Nephron progenitor cell (in vitro differentiated cells): ENCODE measurements at regions not wholly inside any gene's neighbourhood (a gene's known extent, or its start where the extent isn't known, plus 50 kb on each side); places are given as distances from the start of the nearest gene placed in this dataset.

Source experiments
- DNase-seq: peaks from one replicate; pipeline ENCODE4 v3.0.0; 2021
- H3K27ac Mint-ChIP-seq: 2 replicates; pipeline ENCODE4 v1.8.0; 2021; ENCODE audit warnings: mild to moderate bottlenecking, moderate library complexity, mixed read lengths
- H3K27me3 Mint-ChIP-seq: 2 replicates; pipeline ENCODE4 v1.8.0; 2021; ENCODE audit warnings: mild to moderate bottlenecking, low read depth, mixed read lengths; ENCODE audit not compliant: poor library complexity
- H3K36me3 Mint-ChIP-seq: 2 replicates; pipeline ENCODE4 v1.8.0; 2021; ENCODE audit warnings: low read depth, mixed read lengths
- H3K4me1 Mint-ChIP-seq: 2 replicates; pipeline ENCODE4 v1.8.0; 2021; ENCODE audit warnings: mixed read lengths
- H3K4me3 Mint-ChIP-seq: 2 replicates; pipeline ENCODE4 v1.8.0; 2021; ENCODE audit warnings: mild to moderate bottlenecking, moderate library complexity, mixed read lengths
- H3K9me3 Mint-ChIP-seq: 2 replicates; pipeline ENCODE4 v1.8.0; 2021; ENCODE audit warnings: mild to moderate bottlenecking, moderate library complexity, mixed read lengths
- CTCF ChIP-seq: fragments of 200-600 bp; sonication (generic); IDR thresholded peaks from 2 replicates; pipeline ENCODE4 v1.5.0; 2021; ENCODE audit warnings: antibody characterized with exemption

GRCh38 chr14:100011628-100012325 lies 53.4 kb upstream of the EVL start:
- H3K4me1 Mint-ChIP-seq: peaks cover 55% of the 10 kb centered on the region

GRCh38 chr14:100012478-100013327 lies 52.5 kb upstream of the EVL start:
- H3K4me1 Mint-ChIP-seq: peaks cover 55% of the 10 kb centered on the region

More at GRCh38 chr14:100011628-100012325, 53.4 kb upstream of the EVL start:
- H3K4me3 Mint-ChIP-seq: no peak overlapping the region
- H3K36me3 Mint-ChIP-seq: peaks cover 63% of the 10 kb centered on the region
- H3K27me3 Mint-ChIP-seq: peaks cover 2% of the 10 kb centered on the region
- no peak for DNase-seq
- no peak overlapping the region for H3K27ac Mint-ChIP-seq
- no peak for TF ChIP-seq CTCF
- H3K9me3 Mint-ChIP-seq: peaks cover 25% of the 10 kb centered on the region

GRCh38 chr14:100015251-100015655 lies 50.0 kb upstream of the EVL start:
- no peak for TF ChIP-seq CTCF
- no peak overlapping the region for H3K4me3 Mint-ChIP-seq
- H3K27me3 Mint-ChIP-seq: peaks cover 5% of the 10 kb centered on the region
- peaks cover 20% of the 10 kb centered on the region for H3K9me3 Mint-ChIP-seq
- peak overlapping the region; percentile 87 for H3K27ac Mint-ChIP-seq
- H3K36me3 Mint-ChIP-seq: peaks cover 47% of the 10 kb centered on the region
- DNase-seq: no peak
- H3K4me1 Mint-ChIP-seq: peaks cover 67% of the 10 kb centered on the region

More at GRCh38 chr14:100012478-100013327, 52.5 kb upstream of the EVL start:
- Mint-ChIP-seq H3K4me3 (no peak overlapping the region), H3K36me3 (peaks cover 53% of the 10 kb centered on the region), H3K27ac (no peak overlapping the region), H3K9me3 (peaks cover 20% of the 10 kb centered on the region), H3K27me3 (no peaks in the 10 kb centered on the region)
- no peak for TF ChIP-seq CTCF
- no peak for DNase-seq
